H54 (cell line): ENCODE measurements at regions not wholly inside any gene's neighbourhood (a gene's known extent, or its start where the extent isn't known, plus 50 kb on each side); places are given as distances from the start of the nearest gene placed in this dataset.
A peak's percentile ranks its signal among the peaks of the same experiment; 100 is the strongest.
"Not testable (repeated sequence)": the region's sequence is repeated elsewhere in the genome, so short reads cannot be mapped to it uniquely, and the experiment has no call there.

Source experiments
- DNase-seq: peaks from one replicate; pipeline ENCODE4 v3.0.0; 2011; ENCODE audit warnings: low spot score, mixed read lengths; ENCODE audit not compliant: insufficient read length
- FAIRE-seq: peaks from 3 replicates; lab custom pipeline; 2011; peaks lifted over from hg19 to GRCh38; lab: Jason Lieb, UNC
- POLR2A ChIP-seq: IDR thresholded peaks from 2 replicates; pipeline ENCODE4 v1.6.1; 2011; ENCODE audit warnings: low read depth, mild to moderate bottlenecking, low read length

DNA sequence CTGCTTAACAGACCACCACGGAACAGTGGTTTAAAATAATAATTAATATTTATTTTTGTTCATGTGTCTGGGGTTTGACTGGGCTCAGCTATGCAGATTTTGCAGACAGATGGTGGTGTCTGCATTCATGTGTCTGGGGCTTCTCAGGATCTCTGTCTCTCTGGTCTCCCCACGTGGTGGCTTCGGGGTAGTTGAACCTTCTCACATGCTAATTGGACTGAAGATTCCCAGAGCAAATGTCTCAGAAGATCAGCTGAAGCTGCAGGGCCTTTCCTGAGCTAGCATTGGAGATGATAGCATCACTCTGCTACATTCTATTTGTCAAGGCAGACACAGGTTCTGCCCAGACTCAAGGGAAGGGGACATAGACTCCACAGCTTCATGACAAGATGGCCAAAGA is 109.1 kb upstream of the DNAH14 start:
- DNase-seq, result no peak
- no peak for FAIRE-seq
- no peak for TF ChIP-seq POLR2A

DNA sequence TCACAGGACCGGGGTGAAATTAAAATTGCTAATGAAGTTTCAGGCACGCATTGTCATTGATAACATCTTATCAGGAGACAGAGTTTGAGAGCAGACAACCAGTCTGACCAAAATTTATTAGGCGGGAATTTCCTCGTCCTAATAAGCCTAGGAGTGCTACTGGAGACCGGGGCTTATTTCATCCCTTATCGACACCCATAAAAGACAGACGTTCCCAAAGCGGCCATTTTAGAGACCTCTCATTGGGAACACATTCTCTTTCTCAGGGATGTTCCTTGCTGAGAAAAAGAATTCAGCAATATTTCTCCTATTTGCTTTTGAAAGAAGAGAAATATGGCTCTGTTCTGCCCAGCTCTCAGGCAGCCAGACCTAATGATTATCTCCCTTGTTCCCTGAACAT is 107.7 kb upstream of the DNAH14 start:
- not testable (repeated sequence) for FAIRE-seq

DNA sequence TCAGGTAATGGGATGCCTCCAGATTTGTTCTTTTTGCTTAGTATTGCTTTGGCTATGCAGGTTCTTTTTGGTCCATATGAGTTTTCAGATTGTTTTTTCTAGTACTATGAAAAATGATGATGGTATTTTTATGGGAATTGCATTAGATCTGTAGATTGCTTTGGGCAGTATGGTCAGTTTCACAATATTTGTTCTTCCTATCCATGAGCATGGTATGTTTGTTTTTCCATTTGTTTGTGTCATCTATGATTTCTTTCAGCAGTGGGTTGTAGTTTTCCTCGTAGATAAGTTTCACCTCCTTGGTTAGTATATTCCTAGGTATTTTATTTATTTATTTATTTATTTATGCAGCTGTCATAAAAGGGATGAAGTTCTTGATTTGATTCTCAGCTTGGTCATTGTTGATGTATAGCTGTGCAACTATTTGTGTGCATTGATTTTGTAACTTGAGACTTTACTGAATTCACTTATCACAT is 103.9 kb upstream of the DNAH14 start:
- DNase-seq, result no peak
- no peak for TF ChIP-seq POLR2A
- no peak for FAIRE-seq

More for the DNA sequence above, 107.7 kb upstream of the DNAH14 start:
- DNase-seq, result not testable (repeated sequence)

DNA sequence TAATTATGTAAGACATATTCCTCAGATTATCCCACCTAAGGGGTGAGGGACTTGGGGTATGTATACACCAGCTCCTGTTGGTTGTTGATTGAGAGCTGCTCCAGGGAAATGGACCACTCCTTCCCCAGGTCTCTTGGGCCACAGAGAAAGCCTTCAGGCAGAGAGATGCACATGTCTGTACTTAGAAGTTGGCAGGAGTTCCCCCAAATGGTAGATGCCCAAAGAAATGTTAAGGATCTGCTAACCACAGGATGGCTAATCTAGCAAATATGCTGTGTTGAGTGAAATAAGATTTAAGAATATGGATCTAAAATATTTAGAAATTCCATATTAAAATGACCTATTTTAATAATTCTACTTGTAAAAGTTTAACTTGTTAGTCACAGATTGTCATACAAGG is 100.8 kb upstream of the DNAH14 start:
- no peak for DNase-seq
- no peak for TF ChIP-seq POLR2A
- FAIRE-seq, result no peak

DNA sequence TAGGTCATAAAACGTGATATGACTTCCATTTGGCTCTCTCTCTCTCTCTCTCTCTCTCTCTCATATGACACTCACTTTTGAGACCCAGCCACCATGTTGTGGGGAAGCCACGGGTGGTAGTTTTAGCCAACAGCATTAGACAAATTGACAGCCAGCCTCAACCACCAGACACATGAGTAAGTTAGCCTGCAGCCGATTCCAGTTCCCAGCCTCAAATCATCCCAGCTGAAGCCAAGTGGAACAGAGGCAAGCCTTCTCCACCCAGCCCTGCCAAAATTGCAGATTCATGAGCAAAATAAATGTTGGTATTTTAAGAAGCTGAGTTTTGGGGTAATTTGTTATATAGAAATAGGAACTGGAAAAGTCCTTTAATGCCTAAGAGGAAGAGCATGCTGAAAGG is 98.0 kb upstream of the DNAH14 start:
- no peak for DNase-seq
- TF ChIP-seq POLR2A, result no peak
- no peak for FAIRE-seq

DNA sequence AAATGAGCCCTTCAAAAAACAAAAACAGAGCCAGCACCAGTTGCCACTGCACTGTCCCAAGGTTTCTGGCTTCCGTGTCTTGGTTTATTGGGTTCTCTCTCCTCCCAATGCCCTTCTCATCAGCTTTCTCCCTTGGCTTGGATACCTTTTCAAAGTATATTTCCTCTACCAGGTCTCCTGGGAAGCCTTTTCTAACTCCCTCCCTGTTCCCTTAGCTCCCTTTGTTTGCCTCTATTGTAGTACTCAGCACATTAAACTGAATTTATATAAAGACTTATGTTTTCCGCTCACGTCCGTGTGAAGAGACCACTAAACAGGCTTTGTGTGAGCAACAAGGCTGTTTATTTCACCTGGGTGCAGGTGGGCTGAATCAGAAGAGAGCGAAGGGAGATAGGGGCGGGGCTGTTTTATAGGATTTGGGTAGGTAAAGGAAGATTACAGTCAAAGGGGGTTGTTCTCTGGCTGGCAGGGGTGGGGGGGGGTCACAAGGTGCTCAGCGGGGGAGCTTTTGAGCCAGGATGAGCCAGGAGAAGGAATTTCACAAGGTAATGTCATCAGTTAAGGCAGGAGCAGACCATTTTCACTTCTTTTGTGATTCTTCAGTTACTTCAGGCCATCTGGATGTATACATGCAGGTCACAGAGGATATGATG is 89.7 kb upstream of the DNAH14 start:
- FAIRE-seq, DNase-seq: not testable (repeated sequence)

DNA sequence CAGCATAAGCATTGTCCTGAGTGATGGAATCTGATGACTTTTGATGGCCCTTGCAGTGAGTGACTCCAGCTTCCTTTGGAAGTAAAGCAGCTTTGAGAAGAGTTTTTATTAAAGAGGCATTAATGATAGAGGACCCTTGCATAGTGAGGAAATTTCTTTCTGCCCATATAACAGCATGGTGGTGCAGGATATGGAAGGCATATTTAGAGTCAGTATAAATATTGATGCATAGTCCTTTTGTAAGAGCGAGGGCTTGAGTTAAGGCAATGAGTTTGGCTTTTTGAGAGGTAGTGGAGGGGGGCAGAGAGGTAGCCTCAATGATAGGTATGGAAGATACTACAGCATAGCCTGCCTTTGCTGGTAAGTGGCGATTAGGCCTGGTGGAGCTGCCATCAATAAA is 87.7 kb upstream of the DNAH14 start:
- DNase-seq, FAIRE-seq: not testable (repeated sequence)

DNA sequence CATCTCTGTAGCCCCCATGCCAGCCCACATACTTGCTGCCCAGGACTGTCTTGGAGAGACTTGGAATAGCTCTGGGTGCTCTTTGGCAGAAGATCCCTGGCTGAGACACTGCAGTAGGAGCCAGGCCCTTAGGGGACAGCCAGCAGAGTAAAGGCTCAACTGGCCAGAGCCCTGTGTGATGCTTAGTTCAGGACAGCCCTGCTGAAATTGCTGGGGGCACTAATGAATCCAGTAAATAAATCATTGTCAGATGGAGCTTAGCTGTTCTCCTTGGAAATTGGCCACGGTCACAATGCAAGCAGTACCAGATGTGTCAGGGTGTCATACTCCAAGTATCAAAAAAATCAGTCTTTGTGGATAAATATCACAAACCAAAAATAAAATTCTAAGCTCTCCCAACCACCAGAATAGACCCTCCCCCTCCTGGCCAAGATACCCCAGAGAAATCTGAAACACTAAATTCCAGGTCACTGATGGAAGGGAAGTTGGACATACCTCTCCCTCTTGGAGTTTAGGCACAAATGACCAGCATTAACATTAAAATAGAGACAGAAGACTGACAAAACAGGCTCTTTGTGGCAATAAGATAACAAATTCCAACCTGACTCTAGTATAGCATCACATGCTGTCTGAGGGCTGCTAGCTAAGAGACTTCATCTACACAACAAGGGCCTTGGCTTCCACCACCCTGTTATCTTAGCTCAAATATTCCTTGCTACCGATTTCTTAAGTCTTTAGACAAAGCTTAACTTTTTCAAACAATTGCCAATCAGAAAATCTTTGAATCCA is 83.2 kb upstream of the DNAH14 start:
- TF ChIP-seq POLR2A, result no peak
- FAIRE-seq (no peak), DNase-seq (no peak)

DNA sequence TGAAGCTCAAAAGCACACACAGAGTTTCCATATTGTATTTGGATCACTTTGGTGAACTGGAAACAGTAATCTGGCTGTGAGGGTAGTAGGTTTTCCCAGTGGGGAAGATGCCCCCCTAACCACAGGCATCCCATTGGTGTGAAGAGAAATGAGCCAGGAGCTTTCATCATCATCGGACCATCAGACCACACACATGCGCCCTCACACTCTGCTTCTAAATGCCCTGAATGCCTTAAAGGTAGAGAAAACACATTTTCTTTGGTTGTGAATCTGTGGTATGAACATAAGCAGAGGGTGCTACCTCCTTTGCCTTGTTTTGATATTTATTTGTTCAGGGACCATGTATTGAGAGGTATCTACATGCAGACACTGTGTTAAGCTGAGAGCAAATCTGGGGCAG is 79.0 kb upstream of the DNAH14 start:
- DNase-seq (no peak), FAIRE-seq (no peak)
- TF ChIP-seq POLR2A, result no peak

DNA sequence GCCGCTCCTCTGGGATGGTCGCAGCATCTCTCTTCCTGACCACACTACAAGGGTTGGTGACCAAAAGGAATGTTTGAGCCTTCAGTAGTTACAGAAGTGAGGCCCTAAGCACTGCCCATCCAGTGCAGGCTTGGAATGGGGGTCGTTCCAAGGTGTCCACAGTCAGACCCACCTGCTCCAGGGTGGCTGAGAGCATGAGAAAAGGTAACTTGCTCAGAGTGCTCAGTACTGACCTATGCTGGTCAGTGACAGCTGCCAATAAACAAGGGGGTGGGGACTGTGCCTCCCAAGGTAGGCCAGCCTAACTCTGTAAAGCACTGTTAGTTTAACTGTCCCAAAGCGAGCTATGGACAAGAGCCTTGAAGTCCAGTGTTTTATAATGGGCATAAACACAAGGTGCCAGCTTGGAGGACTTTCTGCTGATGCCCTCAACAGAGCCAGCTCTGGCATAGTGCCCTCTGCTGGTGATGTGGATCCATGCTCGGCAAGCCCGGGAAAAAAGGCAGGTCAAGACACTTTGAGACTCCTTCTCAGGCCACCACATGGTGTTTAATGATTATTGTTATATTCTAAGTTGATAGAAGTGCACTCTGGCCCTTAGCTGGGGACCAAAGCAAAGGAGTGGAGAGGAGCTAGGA is 78.1 kb upstream of the DNAH14 start:
- no peak for TF ChIP-seq POLR2A
- DNase-seq (peak; percentile 66), FAIRE-seq (no peak)

DNA sequence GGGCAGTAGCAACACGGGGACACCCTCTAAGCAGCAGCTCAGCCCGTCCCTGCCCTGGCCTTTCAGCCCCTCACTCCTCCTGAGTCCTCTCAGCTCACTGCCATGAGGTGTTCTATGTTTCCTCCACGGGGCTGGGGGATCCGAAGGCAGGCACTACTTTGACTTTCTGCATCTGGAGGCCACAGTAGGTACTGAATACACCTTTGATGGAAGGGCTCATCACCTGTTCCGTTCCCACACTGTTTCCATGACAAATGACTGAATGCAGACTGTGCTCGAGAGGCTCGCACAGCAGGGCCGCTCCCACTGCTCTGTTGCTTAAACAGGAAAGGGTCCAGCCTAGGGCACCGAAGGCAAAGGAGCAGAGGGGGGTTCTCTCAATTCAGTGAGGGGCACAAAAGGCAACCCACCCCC is 77.6 kb upstream of the DNAH14 start:
- DNase-seq, result no peak
- TF ChIP-seq POLR2A, result no peak
- FAIRE-seq, result no peak

DNA sequence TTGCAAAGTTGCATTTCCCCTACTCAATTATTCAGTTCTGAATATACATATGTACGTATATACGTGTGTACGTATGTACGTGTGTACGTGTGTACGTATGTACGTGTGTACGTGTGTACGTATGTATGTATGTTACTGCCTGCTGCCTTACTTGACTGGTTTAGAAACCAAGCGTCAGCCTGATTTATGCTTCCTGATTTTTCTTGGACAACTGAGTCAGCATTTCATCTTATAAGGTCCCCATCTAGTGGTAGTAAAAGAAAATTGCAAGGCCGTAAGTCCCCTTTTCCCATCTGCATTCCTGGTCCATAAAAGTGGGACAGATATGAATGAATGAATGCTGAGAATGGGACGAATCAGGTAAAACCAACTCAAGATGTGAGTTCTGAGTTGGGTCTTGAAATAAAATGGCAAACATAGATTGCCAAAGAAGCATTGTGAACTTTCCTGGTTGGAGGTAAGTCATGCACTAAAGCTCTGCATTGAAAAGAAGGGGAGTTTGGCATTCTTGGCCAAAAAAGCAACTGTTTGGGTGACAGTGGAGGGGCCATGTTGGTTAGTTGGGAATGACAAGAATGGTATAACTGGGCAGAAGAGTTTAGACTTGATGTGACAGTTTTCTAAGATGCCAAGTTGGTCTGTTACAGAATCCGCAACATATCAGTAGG is 76.4 kb upstream of the DNAH14 start:
- TF ChIP-seq POLR2A, result no peak
- peak; percentile 19 for DNase-seq
- no peak for FAIRE-seq

DNA sequence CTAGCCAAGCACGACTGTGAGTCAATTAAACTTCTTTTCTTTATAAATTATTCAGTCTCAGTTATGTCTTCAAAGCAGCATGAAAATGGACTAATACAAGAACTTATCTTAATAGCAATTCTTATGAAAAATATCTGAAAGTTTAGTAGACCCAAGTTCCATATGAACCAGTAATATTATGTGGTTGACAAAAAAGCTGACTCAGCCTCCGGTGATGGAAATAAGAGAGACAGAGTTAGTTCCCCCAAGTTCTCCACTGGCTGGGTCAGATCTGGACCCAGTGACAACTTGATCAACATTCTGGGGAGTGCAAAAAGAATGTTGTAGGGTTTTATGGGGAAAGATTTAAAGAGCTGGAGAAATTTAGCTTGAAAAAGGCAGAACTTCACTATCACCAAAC is 72.5 kb upstream of the DNAH14 start:
- DNase-seq, result no peak
- TF ChIP-seq POLR2A, result no peak
- no peak for FAIRE-seq

DNA sequence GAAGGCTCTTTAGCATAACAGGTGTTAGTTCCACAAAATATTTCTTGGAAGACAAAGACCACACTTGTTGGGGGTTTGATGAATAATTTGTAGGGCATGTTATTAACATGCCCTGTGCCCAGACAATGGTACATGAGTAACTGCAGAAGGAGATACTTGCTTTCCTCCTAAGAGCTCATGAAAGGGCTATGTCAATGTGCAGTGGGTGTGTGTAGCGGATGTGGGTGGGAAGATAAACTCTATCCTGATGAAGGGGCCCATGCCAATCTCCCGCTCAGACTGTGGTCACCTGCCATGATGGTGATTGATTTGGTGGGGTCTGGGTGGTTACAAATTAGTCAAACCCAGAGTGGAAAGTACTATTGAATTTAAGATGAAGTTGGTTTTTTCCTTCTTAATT is 69.8 kb upstream of the DNAH14 start:
- no peak for TF ChIP-seq POLR2A
- DNase-seq, result no peak
- FAIRE-seq, result no peak
